ENCODE measurements at regions not wholly inside any gene's neighbourhood (a gene's known extent, or its start where the extent isn't known, plus 50 kb on each side); places are given as distances from the start of the nearest gene placed in this dataset.

- no peak for DNase-seq
- no peaks in the 10 kb centered on the region for H3K36me3 ChIP-seq (replicated peaks in 1 of 2; ENCODE audit: control insufficient read depth in 1 of 2, insufficient read depth in 2 of 2, low read length in 2 of 2)
- H3K79me2 ChIP-seq (ENCODE audit: insufficient read depth, low read length), result no peaks in the 10 kb centered on the region
- H3K27me3 ChIP-seq (ENCODE audit: control insufficient read depth in 2 of 2, insufficient read depth in 2 of 2, low read length in 2 of 2), result peaks cover 0 to 2% of the 10 kb centered on the region in 2 donors
- no peak overlapping the region for H3K4me2 ChIP-seq (replicated peaks; ENCODE audit: extremely low read depth, low read length, poor library complexity, severe bottlenecking)
- Mint-ChIP-seq H3K27me3 (ENCODE audit: low read depth in 3 of 3) (peaks cover 6 to 14% (median 11%) of the 10 kb centered on the region in 3 donors), H3K9me3 (peaks cover 0 to 6% (median 0%) of the 10 kb centered on the region in 7 donors), H3K27ac (peak overlapping the region in 1 of 7 donors; percentile 47), H3K4me1 (no peaks in the 10 kb centered on the region), H3K4me3 (no peak overlapping the region), H3K36me3 (no peaks in the 10 kb centered on the region)
- H3K9me3 ChIP-seq (replicated peaks in 1 of 2; ENCODE audit: control insufficient read depth in 1 of 2, insufficient read depth in 1 of 2, low read length in 2 of 2), result no peaks in the 10 kb centered on the region
- H2AFZ ChIP-seq (ENCODE audit: insufficient read depth, low read depth, low read length, poor library complexity, severe bottlenecking), result no peak overlapping the region
- no peak overlapping the region for H3K27ac ChIP-seq (ENCODE audit: low read depth in 1 of 2, low read length in 2 of 2)
- no peaks in the 10 kb centered on the region for H4K20me1 ChIP-seq (ENCODE audit: insufficient read depth, low read length)
- 60% methylated on average over 1 of the region's 1 CpG for WGBS (ENCODE audit: insufficient coverage)
- H3K4me1 ChIP-seq (ENCODE audit: control insufficient read depth in 1 of 2, insufficient read depth in 2 of 2, low read length in 2 of 2), result no peaks in the 10 kb centered on the region
- intact Hi-C loops (cut with micrococcal nuclease), result no loop called here
- no peak overlapping the region for H3K9ac ChIP-seq (ENCODE audit: insufficient read depth, low read length, poor library complexity, severe bottlenecking)
- TF ChIP-seq, protein P1, sequence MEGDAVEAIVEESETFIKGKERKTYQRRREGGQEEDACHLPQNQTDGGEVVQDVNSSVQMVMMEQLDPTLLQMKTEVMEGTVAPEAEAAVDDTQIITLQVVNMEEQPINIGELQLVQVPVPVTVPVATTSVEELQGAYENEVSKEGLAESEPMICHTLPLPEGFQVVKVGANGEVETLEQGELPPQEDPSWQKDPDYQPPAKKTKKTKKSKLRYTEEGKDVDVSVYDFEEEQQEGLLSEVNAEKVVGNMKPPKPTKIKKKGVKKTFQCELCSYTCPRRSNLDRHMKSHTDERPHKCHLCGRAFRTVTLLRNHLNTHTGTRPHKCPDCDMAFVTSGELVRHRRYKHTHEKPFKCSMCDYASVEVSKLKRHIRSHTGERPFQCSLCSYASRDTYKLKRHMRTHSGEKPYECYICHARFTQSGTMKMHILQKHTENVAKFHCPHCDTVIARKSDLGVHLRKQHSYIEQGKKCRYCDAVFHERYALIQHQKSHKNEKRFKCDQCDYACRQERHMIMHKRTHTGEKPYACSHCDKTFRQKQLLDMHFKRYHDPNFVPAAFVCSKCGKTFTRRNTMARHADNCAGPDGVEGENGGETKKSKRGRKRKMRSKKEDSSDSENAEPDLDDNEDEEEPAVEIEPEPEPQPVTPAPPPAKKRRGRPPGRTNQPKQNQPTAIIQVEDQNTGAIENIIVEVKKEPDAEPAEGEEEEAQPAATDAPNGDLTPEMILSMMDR (IDR thresholded peaks at IDR 0.05), result no peak
- no peak overlapping the region for H3K4me3 ChIP-seq (replicated peaks in 1 of 3; ENCODE audit: low read depth in 2 of 3, low read length in 3 of 3)
These were observed 299.5 kb downstream of the BUD13 start for GRCh38 chr11:116473206-116473769.

GRCh38 chr11:116472651-116473050 lies 300.1 kb downstream of the BUD13 start:
- H3K9me3 ChIP-seq (replicated peaks in 1 of 2; ENCODE audit: control insufficient read depth in 1 of 2, insufficient read depth in 1 of 2, low read length in 2 of 2), result no peaks in the 10 kb centered on the region
- intact Hi-C loops (cut with micrococcal nuclease), result no loop called here

More at GRCh38 chr11:116472651-116473050, 300.1 kb downstream of the BUD13 start:
- H3K9me3 Mint-ChIP-seq, result peaks cover 0 to 6% (median 0%) of the 10 kb centered on the region in 7 donors
- H2AFZ ChIP-seq (ENCODE audit: insufficient read depth, low read depth, low read length, poor library complexity, severe bottlenecking), result no peak overlapping the region
- no peaks in the 10 kb centered on the region for H3K36me3 ChIP-seq (replicated peaks in 1 of 2; ENCODE audit: control insufficient read depth in 1 of 2, insufficient read depth in 2 of 2, low read length in 2 of 2)
- H3K27ac ChIP-seq (ENCODE audit: low read depth in 1 of 2, low read length in 2 of 2), result no peak overlapping the region
- H3K4me1 ChIP-seq (ENCODE audit: control insufficient read depth in 1 of 2, insufficient read depth in 2 of 2, low read length in 2 of 2), result no peaks in the 10 kb centered on the region
- no peak overlapping the region for H3K4me3 ChIP-seq (replicated peaks in 1 of 3; ENCODE audit: low read depth in 2 of 3, low read length in 3 of 3)
- TF ChIP-seq, protein P1 (IDR thresholded peaks at IDR 0.05), result no peak
- no peak overlapping the region for H3K4me3 Mint-ChIP-seq
- H3K27ac Mint-ChIP-seq, result no peak overlapping the region
- H3K9ac ChIP-seq (ENCODE audit: insufficient read depth, low read length, poor library complexity, severe bottlenecking), result no peak overlapping the region
- no peaks in the 10 kb centered on the region for H3K4me1 Mint-ChIP-seq
- no peak for DNase-seq
- peaks cover 0 to 2% of the 10 kb centered on the region in 2 donors for H3K27me3 ChIP-seq (ENCODE audit: control insufficient read depth in 2 of 2, insufficient read depth in 2 of 2, low read length in 2 of 2)
- peaks cover 6 to 14% (median 14%) of the 10 kb centered on the region in 3 donors for H3K27me3 Mint-ChIP-seq (ENCODE audit: low read depth in 3 of 3)
- H3K4me2 ChIP-seq (replicated peaks; ENCODE audit: extremely low read depth, low read length, poor library complexity, severe bottlenecking), result no peak overlapping the region
- H3K36me3 Mint-ChIP-seq, result no peaks in the 10 kb centered on the region
- WGBS (ENCODE audit: insufficient coverage), result no CpG with 5 or more reads among the region's 1 CpG
- H3K79me2 ChIP-seq (ENCODE audit: insufficient read depth, low read length), result no peaks in the 10 kb centered on the region
- no peaks in the 10 kb centered on the region for H4K20me1 ChIP-seq (ENCODE audit: insufficient read depth, low read length)

Data from CD14-positive monocyte (primary cell).